ENCODE measurements at regions not wholly inside any gene's neighbourhood (a gene's known extent, or its start where the extent isn't known, plus 50 kb on each side); places are given as distances from the start of the nearest gene placed in this dataset.
A peak's percentile ranks its signal among the peaks of the same experiment; 100 is the strongest.

DNA sequence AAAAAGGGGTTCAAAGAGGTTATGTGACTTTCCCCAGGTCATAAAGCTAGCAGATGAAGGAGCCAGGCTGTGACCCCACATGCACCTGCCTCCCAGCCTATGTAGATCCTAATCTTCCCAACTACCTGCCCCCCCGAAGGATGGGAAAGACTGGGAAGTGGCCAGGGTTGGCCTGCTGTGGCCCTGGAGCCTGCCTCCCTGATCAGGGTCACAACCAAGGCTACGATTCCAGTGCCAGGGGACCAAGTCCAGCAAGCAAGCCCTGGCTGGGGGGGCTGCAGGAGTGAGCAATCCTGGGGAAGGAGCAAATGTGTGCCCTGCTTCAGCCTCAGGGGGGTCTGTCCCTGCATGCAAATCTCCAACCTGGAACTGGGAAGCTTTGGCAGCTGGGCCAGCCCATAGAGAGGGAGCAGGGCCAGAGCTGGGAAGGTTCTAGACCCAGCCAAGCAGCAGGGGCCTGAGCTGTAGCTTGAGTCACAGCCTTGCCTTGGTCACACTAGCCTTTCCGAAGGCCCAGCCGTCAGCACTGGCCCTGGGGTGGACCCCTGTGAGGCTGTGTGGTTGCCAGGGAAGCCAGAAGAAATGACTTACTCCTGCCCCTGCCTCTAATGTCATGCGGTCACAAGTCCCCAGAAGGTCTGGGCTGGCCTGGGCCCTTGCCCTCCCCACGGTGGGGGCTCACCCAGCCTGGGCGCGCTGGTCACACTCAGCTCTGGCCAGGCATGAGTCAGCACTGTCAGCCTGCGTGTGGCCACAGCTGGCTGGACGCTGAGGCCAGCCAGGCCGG lies 96.4 kb upstream of the ZMIZ1 start:
- TF ChIP-seq EP300 (IDR thresholded peaks at IDR 0.05; ENCODE audit: borderline replicate concordance): peak; percentile 79
- TF ChIP-seq, protein P1, sequence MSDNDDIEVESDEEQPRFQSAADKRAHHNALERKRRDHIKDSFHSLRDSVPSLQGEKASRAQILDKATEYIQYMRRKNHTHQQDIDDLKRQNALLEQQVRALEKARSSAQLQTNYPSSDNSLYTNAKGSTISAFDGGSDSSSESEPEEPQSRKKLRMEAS (IDR thresholded peaks at IDR 0.05): peak; percentile 50
- TF ChIP-seq, protein P2, sequence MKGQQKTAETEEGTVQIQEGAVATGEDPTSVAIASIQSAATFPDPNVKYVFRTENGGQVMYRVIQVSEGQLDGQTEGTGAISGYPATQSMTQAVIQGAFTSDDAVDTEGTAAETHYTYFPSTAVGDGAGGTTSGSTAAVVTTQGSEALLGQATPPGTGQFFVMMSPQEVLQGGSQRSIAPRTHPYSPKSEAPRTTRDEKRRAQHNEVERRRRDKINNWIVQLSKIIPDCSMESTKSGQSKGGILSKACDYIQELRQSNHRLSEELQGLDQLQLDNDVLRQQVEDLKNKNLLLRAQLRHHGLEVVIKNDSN (IDR thresholded peaks at IDR 0.05): no peak
- TF ChIP-seq EGR1 (IDR thresholded peaks at IDR 0.05): no peak
- TF ChIP-seq RAD21 (IDR thresholded peaks at IDR 0.05; ENCODE audit: low read depth): peak; percentile 23; the same call in 1 of the 2 replicates
- TF ChIP-seq, protein P3, sequence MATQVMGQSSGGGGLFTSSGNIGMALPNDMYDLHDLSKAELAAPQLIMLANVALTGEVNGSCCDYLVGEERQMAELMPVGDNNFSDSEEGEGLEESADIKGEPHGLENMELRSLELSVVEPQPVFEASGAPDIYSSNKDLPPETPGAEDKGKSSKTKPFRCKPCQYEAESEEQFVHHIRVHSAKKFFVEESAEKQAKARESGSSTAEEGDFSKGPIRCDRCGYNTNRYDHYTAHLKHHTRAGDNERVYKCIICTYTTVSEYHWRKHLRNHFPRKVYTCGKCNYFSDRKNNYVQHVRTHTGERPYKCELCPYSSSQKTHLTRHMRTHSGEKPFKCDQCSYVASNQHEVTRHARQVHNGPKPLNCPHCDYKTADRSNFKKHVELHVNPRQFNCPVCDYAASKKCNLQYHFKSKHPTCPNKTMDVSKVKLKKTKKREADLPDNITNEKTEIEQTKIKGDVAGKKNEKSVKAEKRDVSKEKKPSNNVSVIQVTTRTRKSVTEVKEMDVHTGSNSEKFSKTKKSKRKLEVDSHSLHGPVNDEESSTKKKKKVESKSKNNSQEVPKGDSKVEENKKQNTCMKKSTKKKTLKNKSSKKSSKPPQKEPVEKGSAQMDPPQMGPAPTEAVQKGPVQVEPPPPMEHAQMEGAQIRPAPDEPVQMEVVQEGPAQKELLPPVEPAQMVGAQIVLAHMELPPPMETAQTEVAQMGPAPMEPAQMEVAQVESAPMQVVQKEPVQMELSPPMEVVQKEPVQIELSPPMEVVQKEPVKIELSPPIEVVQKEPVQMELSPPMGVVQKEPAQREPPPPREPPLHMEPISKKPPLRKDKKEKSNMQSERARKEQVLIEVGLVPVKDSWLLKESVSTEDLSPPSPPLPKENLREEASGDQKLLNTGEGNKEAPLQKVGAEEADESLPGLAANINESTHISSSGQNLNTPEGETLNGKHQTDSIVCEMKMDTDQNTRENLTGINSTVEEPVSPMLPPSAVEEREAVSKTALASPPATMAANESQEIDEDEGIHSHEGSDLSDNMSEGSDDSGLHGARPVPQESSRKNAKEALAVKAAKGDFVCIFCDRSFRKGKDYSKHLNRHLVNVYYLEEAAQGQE (IDR thresholded peaks at IDR 0.05; ENCODE audit: low read depth): 0 out of 2 replicates have a peak, but pooled peaks have one; percentile 10
- no peak for TF ChIP-seq CEBPB (IDR thresholded peaks at IDR 0.05)
- peak; percentile 49; the same call in 1 of the 2 replicates for TF ChIP-seq TAF1 (IDR thresholded peaks at IDR 0.05; ENCODE audit: low read depth)
- no peak for TF ChIP-seq YY1 (IDR thresholded peaks at IDR 0.05; ENCODE audit: low read depth)
- TF ChIP-seq NFIC (IDR thresholded peaks at IDR 0.05): peak; percentile 78
- no peak for TF ChIP-seq CREB1 (IDR thresholded peaks at IDR 0.05; ENCODE audit: low read depth)
- TF ChIP-seq ZBTB7A (IDR thresholded peaks at IDR 0.05; ENCODE audit: low read depth): no peak

Data from Ishikawa (cell line).